BLaER1 treated with 17β-estradiol and CSF1 and Interleukin-3, amounts not matched to agents 10 nM and 100 nM (cell line): ENCODE measurements at regions not wholly inside any gene's neighbourhood (a gene's known extent, or its start where the extent isn't known, plus 50 kb on each side); places are given as distances from the start of the nearest gene placed in this dataset.
"Not testable (repeated sequence)": the region's sequence is repeated elsewhere in the genome, so short reads cannot be mapped to it uniquely, and the experiment has no call there.

Experiments
- H3K27ac ChIP-seq, 11 experiments: shearing (Covaris generic); formaldehyde crosslinking; 2 replicates each; pipeline ENCODE4 v1.8.1; 2022
- H3K27me3 ChIP-seq, 11 experiments: shearing (Covaris generic); formaldehyde crosslinking; 2 replicates each; pipeline ENCODE4 v1.8.1; 2022
- H3K36me3 ChIP-seq, 11 experiments: shearing (Covaris generic); formaldehyde crosslinking; 2 replicates each; pipeline ENCODE4 v1.8.1; 2022
- H3K4me1 ChIP-seq, 10 experiments: shearing (Covaris generic); formaldehyde crosslinking; 2 replicates each; pipeline ENCODE4 v1.8.1; 2022
- H3K4me2 ChIP-seq, 11 experiments: shearing (Covaris generic); formaldehyde crosslinking; 2 replicates each; pipeline ENCODE4 v1.8.1; 2022
- H3K4me3 ChIP-seq, 10 experiments: shearing (Covaris generic); formaldehyde crosslinking; 2 replicates each; pipeline ENCODE4 v1.8.1; 2022
- H3K9ac ChIP-seq, 11 experiments: shearing (Covaris generic); formaldehyde crosslinking; 2 replicates each; pipeline ENCODE4 v1.8.1; 2022
- H3K9me3 ChIP-seq, 11 experiments: shearing (Covaris generic); formaldehyde crosslinking; replicated peaks in 1 of 11; 2 replicates each; pipeline ENCODE4 v1.8.1; 2022
- H4K20me1 ChIP-seq, 11 experiments: shearing (Covaris generic); formaldehyde crosslinking; 2 replicates each; pipeline ENCODE4 v1.8.1; 2022
- Cebpa-rat ChIP-seq, 11 experiments: shearing (Covaris generic); IDR thresholded peaks; 2 replicates each; pipeline ENCODE4 v1.8.1; 2022

- Histone ChIP-seq H3K9ac (no peak overlapping the region), H3K9me3 (no peaks in the 10 kb centered on the region), H3K27ac (no peak overlapping the region), H3K4me1 (0 out of 20 replicates have a peak, but pooled peaks cover 0 to 7% (median 0%) of the 10 kb centered on the region in 10 experiments), H3K4me3 (no peak overlapping the region), H3K27me3 (no peaks in the 10 kb centered on the region), H4K20me1 (no peaks in the 10 kb centered on the region), H3K4me2 (no peak overlapping the region; a peak in 1 of 22 replicates), H3K36me3 (no peaks in the 10 kb centered on the region)
- TF ChIP-seq Cebpa-rat (IDR thresholded peaks at IDR 0.05), result no peak
These were observed 118.0 kb downstream of the ARL5B start for GRCh38 chr10:18777258-18777657.

- Histone ChIP-seq H3K9ac (no peak overlapping the region), H3K4me2 (no peak overlapping the region), H3K4me1 (no peaks in the 10 kb centered on the region), H4K20me1 (no peaks in the 10 kb centered on the region), H3K36me3 (no peaks in the 10 kb centered on the region), H3K27ac (no peak overlapping the region), H3K9me3 (peaks cover 6 to 25% (median 13%) of the 10 kb centered on the region in 11 experiments; a peak in 20 of 22 replicates), H3K4me3 (no peak overlapping the region), H3K27me3 (no peaks in the 10 kb centered on the region)
- TF ChIP-seq Cebpa-rat (IDR thresholded peaks at IDR 0.05), result no peak
These were observed 127.2 kb downstream of the ARL5B start for GRCh38 chr10:18786478-18786877.

- H3K36me3 ChIP-seq, result no peaks in the 10 kb centered on the region
- no peak overlapping the region for H3K9ac ChIP-seq
- peaks cover 6 to 16% (median 9%) of the 10 kb centered on the region in 11 experiments; a peak in 20 of 22 replicates for H3K9me3 ChIP-seq
- H3K27ac ChIP-seq, result no peak overlapping the region
- no peak for TF ChIP-seq Cebpa-rat (IDR thresholded peaks at IDR 0.05)
- no peak overlapping the region for H3K4me3 ChIP-seq
- no peaks in the 10 kb centered on the region for H3K27me3 ChIP-seq
- no peaks in the 10 kb centered on the region for H3K4me1 ChIP-seq
- H3K4me2 ChIP-seq, result no peak overlapping the region
- H4K20me1 ChIP-seq, result no peaks in the 10 kb centered on the region
These were observed 134.7 kb downstream of the ARL5B start for GRCh38 chr10:18793951-18794350.

DNA sequence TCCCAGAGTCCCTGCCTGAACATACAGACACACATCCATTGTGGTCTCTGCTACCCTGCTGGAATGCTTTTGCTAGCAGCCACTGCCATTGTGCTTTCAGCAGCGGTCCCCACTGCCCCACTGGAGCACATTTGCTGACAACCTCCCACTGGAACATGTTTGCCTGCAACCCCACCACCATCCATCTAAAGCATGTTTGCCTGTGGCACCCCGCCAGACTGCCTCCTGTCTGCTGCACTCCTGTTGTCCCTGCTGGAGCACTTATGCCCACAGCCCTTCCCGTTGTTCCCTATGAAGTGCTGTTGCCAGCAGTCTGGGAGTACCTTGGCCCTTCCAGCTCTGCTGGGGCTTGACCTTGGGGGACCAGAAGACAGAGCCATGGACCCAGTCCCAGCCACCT is 136.3 kb downstream of the ARL5B start:
- Histone ChIP-seq H3K9ac (no peak overlapping the region), H3K27ac (no peak overlapping the region), H3K9me3 (peaks cover 0 to 6% (median 0%) of the 10 kb centered on the region in 11 experiments; a peak in 2 of 22 replicates), H3K4me2 (no peak overlapping the region), H3K36me3 (no peaks in the 10 kb centered on the region), H4K20me1 (no peaks in the 10 kb centered on the region), H3K27me3 (no peaks in the 10 kb centered on the region), H3K4me1 (no peaks in the 10 kb centered on the region), H3K4me3 (no peak overlapping the region)
- TF ChIP-seq Cebpa-rat (IDR thresholded peaks at IDR 0.05), result no peak

DNA sequence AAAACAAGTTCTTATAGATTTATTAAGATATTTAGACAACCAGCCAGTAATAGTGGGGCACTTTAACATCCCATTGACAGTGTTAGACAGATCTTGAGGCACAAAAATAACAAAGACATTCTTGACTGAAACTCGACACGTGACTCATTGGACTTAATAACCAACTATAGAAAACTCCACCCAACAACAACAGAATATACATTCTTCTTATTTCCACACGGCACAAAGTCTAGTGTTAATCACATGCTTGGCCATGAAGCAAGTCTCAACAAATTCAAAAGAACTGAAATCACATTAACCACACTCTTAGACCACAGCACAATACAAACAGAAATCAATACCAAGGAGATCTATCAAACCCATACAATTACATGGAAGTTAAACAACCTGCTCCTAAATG is 138.1 kb downstream of the ARL5B start:
- Histone ChIP-seq H3K4me3 (no peak overlapping the region), H3K9ac (no peak overlapping the region), H3K36me3 (no peaks in the 10 kb centered on the region), H3K4me1 (no peaks in the 10 kb centered on the region), H3K9me3 (peaks cover 0 to 6% (median 0%) of the 10 kb centered on the region in 11 experiments; a peak in 2 of 22 replicates), H3K4me2 (no peak overlapping the region), H3K27me3 (no peaks in the 10 kb centered on the region), H4K20me1 (no peaks in the 10 kb centered on the region), H3K27ac (no peak overlapping the region)
- no peak for TF ChIP-seq Cebpa-rat (IDR thresholded peaks at IDR 0.05)

- Histone ChIP-seq H3K4me1 (no peaks in the 10 kb centered on the region), H3K9ac (no peak overlapping the region), H3K27ac (no peak overlapping the region), H3K4me3 (no peak overlapping the region), H3K36me3 (no peaks in the 10 kb centered on the region), H3K27me3 (no peaks in the 10 kb centered on the region), H4K20me1 (peaks cover 0 to 5% (median 0%) of the 10 kb centered on the region in 11 experiments; a peak in 1 of 22 replicates), H3K9me3 (no peaks in the 10 kb centered on the region), H3K4me2 (no peak overlapping the region)
- no peak for TF ChIP-seq Cebpa-rat (IDR thresholded peaks at IDR 0.05)
These were observed 162.9 kb downstream of the ARL5B start for GRCh38 chr10:18822156-18822555.

GRCh38 chr10:18829259-18829658 is 170.0 kb downstream of the ARL5B start:
- no peaks in the 10 kb centered on the region for H3K9me3 ChIP-seq
- H3K4me2 ChIP-seq, result no peak overlapping the region
- H3K9ac ChIP-seq, result no peak overlapping the region
- H4K20me1 ChIP-seq, result no peaks in the 10 kb centered on the region
- H3K27ac ChIP-seq, result no peak overlapping the region
- no peaks in the 10 kb centered on the region for H3K36me3 ChIP-seq
- H3K4me1 ChIP-seq, result peaks cover 0 to 8% (median 0%) of the 10 kb centered on the region in 10 experiments; a peak in 2 of 20 replicates
- no peak for TF ChIP-seq Cebpa-rat (IDR thresholded peaks at IDR 0.05)
- H3K27me3 ChIP-seq, result no peaks in the 10 kb centered on the region
- H3K4me3 ChIP-seq, result no peak overlapping the region

DNA sequence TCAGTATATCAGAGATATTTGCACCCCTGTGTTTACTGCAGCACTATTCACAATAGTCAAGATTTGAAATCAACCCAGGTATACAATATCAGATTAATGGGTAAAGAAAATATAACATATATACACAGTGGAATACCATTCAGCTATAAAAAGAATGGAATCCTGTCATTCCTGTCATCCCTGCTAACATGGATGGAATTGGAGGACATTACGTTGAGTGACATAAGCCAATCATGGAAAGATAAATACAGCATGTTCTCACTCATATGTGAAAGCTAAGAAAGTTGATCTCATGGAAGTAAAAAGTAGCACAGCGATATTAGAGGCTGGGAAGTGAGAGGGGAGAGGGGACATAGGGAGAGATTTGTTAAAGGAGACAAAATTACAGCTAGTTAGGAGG is 171.0 kb downstream of the ARL5B start:
- H3K9me3 ChIP-seq, result 0 out of 22 replicates have a peak, but pooled peaks cover 0 to under 1% (median 0%) of the 10 kb centered on the region in 11 experiments
- no peak for TF ChIP-seq Cebpa-rat (IDR thresholded peaks at IDR 0.05)

GRCh38 chr10:18856623-18857022 is 192.0 kb upstream of the MALRD1 start:
- H4K20me1 ChIP-seq, H3K4me1 ChIP-seq, H3K36me3 ChIP-seq, H3K9me3 ChIP-seq, H3K27ac ChIP-seq, H3K4me3 ChIP-seq, H3K27me3 ChIP-seq, H3K9ac ChIP-seq, H3K4me2 ChIP-seq: not testable (repeated sequence)

More for the DNA sequence above, 171.0 kb downstream of the ARL5B start:
- H3K27me3 ChIP-seq, result no peaks in the 10 kb centered on the region
- no peak overlapping the region for H3K27ac ChIP-seq
- peaks cover 0 to 8% (median 0%) of the 10 kb centered on the region in 10 experiments; a peak in 2 of 20 replicates for H3K4me1 ChIP-seq
- no peak overlapping the region for H3K4me3 ChIP-seq
- H3K9ac ChIP-seq, result no peak overlapping the region
- no peak overlapping the region for H3K4me2 ChIP-seq
- H4K20me1 ChIP-seq, result no peaks in the 10 kb centered on the region
- no peaks in the 10 kb centered on the region for H3K36me3 ChIP-seq

DNA sequence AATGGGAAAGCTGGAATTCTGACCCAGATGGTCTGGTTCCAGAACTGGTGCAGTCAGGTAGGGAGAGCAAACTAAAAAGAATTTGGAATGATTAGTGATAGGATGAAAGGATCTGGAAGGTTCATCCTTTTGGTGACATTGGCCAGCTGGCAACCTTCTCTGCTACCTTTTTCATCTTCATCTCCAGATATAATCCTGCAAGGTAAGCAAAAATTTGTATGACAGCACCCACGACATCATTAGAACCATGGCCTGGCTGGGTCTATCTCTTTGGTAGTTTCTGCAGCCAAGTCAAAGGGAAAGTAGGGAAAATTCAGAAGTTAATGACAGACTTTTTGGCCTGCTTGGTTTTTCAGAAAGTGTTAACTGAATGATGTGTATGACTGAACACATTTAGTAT is 188.9 kb upstream of the MALRD1 start:
- Histone ChIP-seq H4K20me1 (no peaks in the 10 kb centered on the region), H3K4me3 (no peak overlapping the region), H3K9ac (no peak overlapping the region), H3K9me3 (no peaks in the 10 kb centered on the region), H3K4me1 (no peaks in the 10 kb centered on the region), H3K4me2 (no peak overlapping the region), H3K36me3 (no peaks in the 10 kb centered on the region), H3K27me3 (no peaks in the 10 kb centered on the region), H3K27ac (no peak overlapping the region)
- TF ChIP-seq Cebpa-rat (IDR thresholded peaks at IDR 0.05), result no peak
